GM12801 (cell line): ENCODE measurements at regions not wholly inside any gene's neighbourhood (a gene's known extent, or its start where the extent isn't known, plus 50 kb on each side); places are given as distances from the start of the nearest gene placed in this dataset.

ENCODE experiments used
- CTCF ChIP-seq: IDR thresholded peaks from one replicate; pipeline ENCODE4 v1.5.1; 2011; ENCODE audit warnings: control low read depth; ENCODE audit not compliant: insufficient read length; ENCODE audit errors: extremely low read depth

- no peak for TF ChIP-seq CTCF
Observed at GRCh38 chr9:31719262-31719661, 665.2 kb upstream of the ACO1 start.

GRCh38 chr9:31730398-31730797 is 654.0 kb upstream of the ACO1 start:
- no peak for TF ChIP-seq CTCF

GRCh38 chr9:31733166-31733565 is 651.3 kb upstream of the ACO1 start:
- TF ChIP-seq CTCF: no peak

- no peak for TF ChIP-seq CTCF
Observed at GRCh38 chr9:31736581-31737179, 647.8 kb upstream of the ACO1 start.

- no peak for TF ChIP-seq CTCF
Observed at GRCh38 chr9:31740705-31741104, 643.7 kb upstream of the ACO1 start.

- no peak for TF ChIP-seq CTCF
Observed at GRCh38 chr9:31744589-31744988, 639.9 kb upstream of the ACO1 start.

- TF ChIP-seq CTCF: no peak
Observed at GRCh38 chr9:31745468-31745867, 639.0 kb upstream of the ACO1 start.
